ENCODE measurements at regions not wholly inside any gene's neighbourhood (a gene's known extent, or its start where the extent isn't known, plus 50 kb on each side); places are given as distances from the start of the nearest gene placed in this dataset.

DNA sequence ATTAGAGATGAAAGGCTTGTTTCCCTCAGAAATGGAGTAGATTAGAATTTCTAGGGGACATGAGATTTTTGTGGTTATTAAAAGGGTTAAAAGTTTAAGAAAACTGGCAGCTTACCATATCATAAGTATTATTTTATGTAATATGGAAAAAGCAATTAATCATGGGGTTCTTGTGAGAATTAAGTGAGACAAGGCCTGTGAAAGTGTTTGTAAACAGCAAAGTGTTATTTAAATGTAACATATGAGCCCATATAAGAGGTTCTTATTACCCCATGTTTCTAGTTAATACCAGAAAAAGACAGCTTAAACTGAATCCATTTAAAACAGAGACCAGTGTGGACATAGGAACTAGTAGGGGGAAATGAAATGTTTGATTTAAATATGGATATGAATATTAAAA is 241.1 kb upstream of the PIK3R1 start:
- TF ChIP-seq POLR2AphosphoS5 (IDR thresholded peaks at IDR 0.05; ENCODE audit: low read depth, low read length) (no peak), POLR2A (IDR thresholded peaks at IDR 0.05; ENCODE audit: low read depth, low read length) (no peak), TAF1 (IDR thresholded peaks at IDR 0.05; ENCODE audit: borderline replicate concordance, low read depth, low read length) (no peak)
